Testis (tissue), 2 donors: ENCODE measurements at regions not wholly inside any gene's neighbourhood (a gene's known extent, or its start where the extent isn't known, plus 50 kb on each side); places are given as distances from the start of the nearest gene placed in this dataset.

Source experiments
- DNase-seq: peaks from one replicate; pipeline ENCODE4 v3.0.0-alpha.2; 2019
- H3K27ac ChIP-seq, 2 donors: fragments of 200-600 bp; sonication (generic); one replicate each; pipeline ENCODE4 v1.5.1; 2019
- H3K27me3 ChIP-seq: fragments of 200-600 bp; sonication (generic); one replicate; pipeline ENCODE4 v1.5.1; 2019
- H3K36me3 ChIP-seq: fragments of 200-600 bp; sonication (generic); one replicate; pipeline ENCODE4 v1.5.1; 2017; ENCODE audit warnings: low read depth; ENCODE audit errors: missing control alignments
- H3K4me1 ChIP-seq: fragments of 200-600 bp; sonication (generic); one replicate; pipeline ENCODE4 v1.5.1; 2019
- H3K4me3 ChIP-seq, 2 donors: fragments of 200-600 bp; sonication (generic); one replicate each; pipeline ENCODE4 v1.5.1; 2017 to 2019
- H3K9me3 ChIP-seq: fragments of 200-600 bp; sonication (generic); one replicate; pipeline ENCODE4 v1.5.1; 2017
- CTCF ChIP-seq, 3 experiments: fragments of 450-650 bp in 2 of 3; fragments of 200-600 bp in 1 of 3; sonication (generic) in 1 of 3; IDR thresholded peaks; one replicate each; pipeline ENCODE4 v1.5.1; 2016 to 2019; ENCODE audit warnings: antibody characterized with exemption in 3 of 3, mild to moderate bottlenecking in 2 of 3, moderate library complexity in 1 of 3
- POLR2A ChIP-seq: fragments of 450-650 bp; IDR thresholded peaks from one replicate; pipeline ENCODE4 v1.6.1; 2017; ENCODE audit warnings: antibody characterized with exemption, mild to moderate bottlenecking, moderate library complexity
- WGBS, 2 donors: methylation state at CpG; one replicate each; pipeline ENCODE4 v1.1.5; 2018; 5-methylcytosine and 5-hydroxymethylcytosine counted together
- intact Hi-C: fragments of 100-400 bp; cut with DNase I; formaldehyde crosslinking; loops from one replicate; pipeline ENCODE4 v1.15.1; 2023; ENCODE audit warnings: low total_unique reads

- TF ChIP-seq POLR2A = no peak
- no peak for TF ChIP-seq CTCF (IDR thresholded peaks at IDR 0.05)
- H3K27ac ChIP-seq = no peak overlapping the region
- DNase-seq = no peak
- H3K9me3 ChIP-seq = no peaks in the 10 kb centered on the region
- intact Hi-C loops = no loop called here
- no peaks in the 10 kb centered on the region for H3K36me3 ChIP-seq
- 93 to 96% methylated on average over 2 of the region's 2 CpGs for WGBS, 2 donors
- no peak overlapping the region for H3K4me3 ChIP-seq
- no peaks in the 10 kb centered on the region for H3K27me3 ChIP-seq
- H3K4me1 ChIP-seq = no peaks in the 10 kb centered on the region
Measured at GRCh38 chrX:149069899-149070298, 435.2 kb downstream of the IDS start.

GRCh38 chrX:149060921-149061320, 444.2 kb downstream of the IDS start:
- no peak overlapping the region for H3K27ac ChIP-seq
- H3K27me3 ChIP-seq = no peaks in the 10 kb centered on the region
- H3K36me3 ChIP-seq = no peaks in the 10 kb centered on the region
- intact Hi-C loops = no loop called here
- no peak for TF ChIP-seq CTCF (IDR thresholded peaks at IDR 0.05)
- no peak for TF ChIP-seq POLR2A
- no peak for DNase-seq
- no peaks in the 10 kb centered on the region for H3K9me3 ChIP-seq
- no peaks in the 10 kb centered on the region for H3K4me1 ChIP-seq
- H3K4me3 ChIP-seq = no peak overlapping the region
- WGBS, 2 donors = 59 to 63% methylated on average over 2 of the region's 2 CpGs
